Body of pancreas (tissue), 4 donors: ENCODE measurements at regions not wholly inside any gene's neighbourhood (a gene's known extent, or its start where the extent isn't known, plus 50 kb on each side); places are given as distances from the start of the nearest gene placed in this dataset.

Source experiments
- POLR2A ChIP-seq, 3 donors: fragments of 450-650 bp; IDR thresholded peaks; one replicate each; pipeline ENCODE4 v1.6.1; 2016; ENCODE audit warnings: antibody characterized with exemption in 3 of 3, mild to moderate bottlenecking in 2 of 3
- TF ChIP-seq, protein P1 (sequence below), 7 experiments: fragments of 450-650 bp in 4 of 7; fragments of 200-600 bp in 3 of 7; sonication (generic) in 3 of 7; IDR thresholded peaks; one replicate each; pipeline ENCODE4 v1.5.1; 2016 to 2019; ENCODE audit warnings: antibody characterized with exemption in 7 of 7

GRCh38 chr14:101008631-101009336 lies 105.3 kb upstream of the RTL1 start:
- TF ChIP-seq, protein P1, sequence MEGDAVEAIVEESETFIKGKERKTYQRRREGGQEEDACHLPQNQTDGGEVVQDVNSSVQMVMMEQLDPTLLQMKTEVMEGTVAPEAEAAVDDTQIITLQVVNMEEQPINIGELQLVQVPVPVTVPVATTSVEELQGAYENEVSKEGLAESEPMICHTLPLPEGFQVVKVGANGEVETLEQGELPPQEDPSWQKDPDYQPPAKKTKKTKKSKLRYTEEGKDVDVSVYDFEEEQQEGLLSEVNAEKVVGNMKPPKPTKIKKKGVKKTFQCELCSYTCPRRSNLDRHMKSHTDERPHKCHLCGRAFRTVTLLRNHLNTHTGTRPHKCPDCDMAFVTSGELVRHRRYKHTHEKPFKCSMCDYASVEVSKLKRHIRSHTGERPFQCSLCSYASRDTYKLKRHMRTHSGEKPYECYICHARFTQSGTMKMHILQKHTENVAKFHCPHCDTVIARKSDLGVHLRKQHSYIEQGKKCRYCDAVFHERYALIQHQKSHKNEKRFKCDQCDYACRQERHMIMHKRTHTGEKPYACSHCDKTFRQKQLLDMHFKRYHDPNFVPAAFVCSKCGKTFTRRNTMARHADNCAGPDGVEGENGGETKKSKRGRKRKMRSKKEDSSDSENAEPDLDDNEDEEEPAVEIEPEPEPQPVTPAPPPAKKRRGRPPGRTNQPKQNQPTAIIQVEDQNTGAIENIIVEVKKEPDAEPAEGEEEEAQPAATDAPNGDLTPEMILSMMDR (IDR thresholded peaks at IDR 0.05) = no peak
- no peak for TF ChIP-seq POLR2A (IDR thresholded peaks at IDR 0.05)
